Mesodermal cell (in vitro differentiated cells): ENCODE measurements at regions not wholly inside any gene's neighbourhood (a gene's known extent, or its start where the extent isn't known, plus 50 kb on each side); places are given as distances from the start of the nearest gene placed in this dataset.

Experiments
- H3K27ac ChIP-seq: 2 replicates; pipeline ENCODE4 v1.7.0; 2013; ENCODE audit warnings: mild to moderate bottlenecking, low read depth, low read length, moderate library complexity; ENCODE audit not compliant: severe bottlenecking
- H3K36me3 ChIP-seq: 2 replicates; pipeline ENCODE4 v1.7.1; 2013; ENCODE audit warnings: mild to moderate bottlenecking, low read length, moderate library complexity; ENCODE audit not compliant: control insufficient read depth, insufficient read depth
- H3K4me1 ChIP-seq: one replicate; pipeline ENCODE4 v1.7.1; 2013; ENCODE audit warnings: mild to moderate bottlenecking, low read length; ENCODE audit not compliant: insufficient read depth, control insufficient read depth, poor library complexity, severe bottlenecking
- H3K4me3 ChIP-seq: 2 replicates; pipeline ENCODE4 v1.7.0; 2013; ENCODE audit warnings: low read length, control low read depth, mild to moderate bottlenecking; ENCODE audit not compliant: insufficient read depth, poor library complexity, severe bottlenecking; ENCODE audit errors: extremely low read depth
- H3K9me3 ChIP-seq: 2 replicates; pipeline ENCODE4 v1.7.1; 2013; ENCODE audit warnings: mild to moderate bottlenecking, low read length, moderate library complexity; ENCODE audit not compliant: control insufficient read depth
- WGBS, 2 experiments: methylation state at CpG; one replicate each; pipeline ENCODE4 v1.1.5; 2013; ENCODE audit warnings: missing lambda C conversion rate in 2 of 2; ENCODE audit not compliant: insufficient coverage in 2 of 2; 5-methylcytosine and 5-hydroxymethylcytosine counted together

DNA sequence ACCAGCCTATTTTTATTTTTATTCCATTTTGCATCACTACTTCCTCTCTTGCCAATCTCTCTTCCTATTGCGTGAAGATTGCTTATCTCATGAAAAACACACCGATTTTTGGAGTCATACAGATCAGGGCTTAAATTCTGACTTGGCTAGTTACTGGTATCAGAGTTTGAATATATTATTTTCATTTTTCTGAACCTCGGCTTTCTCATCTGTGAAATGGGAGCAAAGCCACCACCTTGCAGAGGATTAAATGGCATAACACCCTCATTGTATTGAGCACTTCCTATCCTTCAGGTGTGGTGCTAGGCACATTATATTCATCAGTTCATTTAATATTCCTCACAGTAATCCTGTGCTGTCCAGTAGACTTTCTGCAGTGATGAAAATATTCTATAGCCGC is 208.8 kb downstream of the HAPSTR1 start:
- H3K36me3 ChIP-seq = no peaks in the 10 kb centered on the region
- no peak overlapping the region for H3K27ac ChIP-seq
- H3K4me1 ChIP-seq = no peaks in the 10 kb centered on the region
- WGBS, 2 experiments = 93% methylated on average over 2 of the region's 4 CpGs; no CpG with 5 or more reads in 1 of the 2 experiments
- no peaks in the 10 kb centered on the region for H3K9me3 ChIP-seq
- no peak overlapping the region for H3K4me3 ChIP-seq

GRCh38 chr16:9302072-9302471 is 210.6 kb downstream of the HAPSTR1 start:
- Histone ChIP-seq H3K9me3 (no peaks in the 10 kb centered on the region), H3K36me3 (no peaks in the 10 kb centered on the region), H3K27ac (no peak overlapping the region), H3K4me3 (no peak overlapping the region), H3K4me1 (no peaks in the 10 kb centered on the region)
- WGBS, 2 experiments = 85 to 91% methylated on average over 4 to 6 of the region's 6 CpGs

GRCh38 chr16:9306753-9307152 is 215.3 kb downstream of the HAPSTR1 start:
- H3K9me3 ChIP-seq = no peaks in the 10 kb centered on the region
- no peak overlapping the region for H3K4me3 ChIP-seq
- WGBS, 2 experiments = 71 to 90% methylated on average over 1 of the region's 3 CpGs
- H3K4me1 ChIP-seq = no peaks in the 10 kb centered on the region
- H3K27ac ChIP-seq = no peak overlapping the region
- no peaks in the 10 kb centered on the region for H3K36me3 ChIP-seq

GRCh38 chr16:9307446-9307845 is 216.0 kb downstream of the HAPSTR1 start:
- Histone ChIP-seq H3K9me3 (no peaks in the 10 kb centered on the region), H3K36me3 (no peaks in the 10 kb centered on the region), H3K27ac (no peak overlapping the region), H3K4me3 (no peak overlapping the region), H3K4me1 (no peaks in the 10 kb centered on the region)
- 70% methylated on average over 2 of the region's 4 CpGs; no CpG with 5 or more reads in 1 of the 2 experiments for WGBS, 2 experiments

GRCh38 chr16:9308356-9308801 is 216.9 kb downstream of the HAPSTR1 start:
- no peak overlapping the region for H3K27ac ChIP-seq

GRCh38 chr16:9308850-9309249 is 217.4 kb downstream of the HAPSTR1 start:
- Histone ChIP-seq H3K4me3 (no peak overlapping the region), H3K36me3 (no peaks in the 10 kb centered on the region), H3K9me3 (no peaks in the 10 kb centered on the region), H3K4me1 (no peaks in the 10 kb centered on the region), H3K27ac (peak overlapping the region; percentile 17)
- 85 to 94% methylated on average over 4 to 5 of the region's 6 CpGs for WGBS, 2 experiments

More at GRCh38 chr16:9308356-9308801, 216.9 kb downstream of the HAPSTR1 start:
- WGBS, 2 experiments = 89 to 92% methylated on average over 3 to 5 of the region's 8 CpGs
- H3K36me3 ChIP-seq = no peaks in the 10 kb centered on the region
- H3K9me3 ChIP-seq = no peaks in the 10 kb centered on the region
- H3K4me3 ChIP-seq = no peak overlapping the region
- H3K4me1 ChIP-seq = no peaks in the 10 kb centered on the region

- H3K27ac ChIP-seq = no peak overlapping the region
- H3K4me1 ChIP-seq = no peaks in the 10 kb centered on the region
- no peaks in the 10 kb centered on the region for H3K9me3 ChIP-seq
- no peak overlapping the region for H3K4me3 ChIP-seq
- 94% methylated on average over 2 of the region's 2 CpGs; no CpG with 5 or more reads in 1 of the 2 experiments for WGBS, 2 experiments
- no peaks in the 10 kb centered on the region for H3K36me3 ChIP-seq
Measured at GRCh38 chr16:9309844-9310243, 218.4 kb downstream of the HAPSTR1 start.

DNA sequence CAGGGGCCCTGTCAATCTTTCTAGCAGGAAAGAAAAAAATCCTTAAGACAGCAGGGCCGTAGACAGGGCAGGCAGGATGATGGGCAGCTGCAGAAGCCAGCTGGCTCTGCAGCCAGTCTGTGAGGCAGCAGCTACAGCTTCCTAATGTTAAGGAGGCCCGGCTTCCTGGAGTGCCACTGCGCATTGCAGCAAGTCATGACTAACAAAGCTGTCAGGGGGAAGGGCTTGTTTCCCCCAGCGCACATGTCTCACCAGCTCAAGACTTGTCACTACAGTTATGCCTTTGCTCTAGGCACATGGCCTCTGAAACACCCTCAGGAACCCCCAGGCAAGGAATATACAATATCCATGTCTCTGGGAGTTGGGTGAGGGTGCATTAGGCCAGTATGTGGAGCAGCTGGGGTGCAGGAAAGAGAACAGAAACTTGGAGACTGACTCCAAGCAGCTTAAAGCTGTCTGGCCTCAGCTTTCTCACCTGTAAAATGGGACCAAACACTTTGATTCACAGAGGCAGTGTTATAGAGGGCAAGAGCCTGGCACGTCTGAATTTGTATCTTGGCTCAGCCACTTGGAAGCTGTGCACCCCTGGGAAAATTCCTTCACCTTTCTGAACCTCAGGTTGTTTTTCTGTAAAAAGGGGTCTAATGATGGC is 220.0 kb downstream of the HAPSTR1 start:
- 12 to 29% methylated on average over 4 of the region's 5 CpGs for WGBS, 2 experiments
- Histone ChIP-seq H3K9me3 (peaks cover 6% of the 10 kb centered on the region), H3K4me1 (no peaks in the 10 kb centered on the region), H3K4me3 (no peak overlapping the region), H3K36me3 (no peaks in the 10 kb centered on the region), H3K27ac (no peak overlapping the region)

- H3K27ac ChIP-seq = no peak overlapping the region
- no peaks in the 10 kb centered on the region for H3K36me3 ChIP-seq
- no peaks in the 10 kb centered on the region for H3K4me1 ChIP-seq
- H3K4me3 ChIP-seq = no peak overlapping the region
- H3K9me3 ChIP-seq = peaks cover 6% of the 10 kb centered on the region
Measured at GRCh38 chr16:9316008-9316407, 224.6 kb downstream of the HAPSTR1 start.

- Histone ChIP-seq H3K36me3 (no peaks in the 10 kb centered on the region), H3K27ac (no peak overlapping the region), H3K4me1 (no peaks in the 10 kb centered on the region), H3K4me3 (no peak overlapping the region), H3K9me3 (peaks cover 6% of the 10 kb centered on the region)
- WGBS, 2 experiments = 88 to 92% methylated on average over 1 to 2 of the region's 2 CpGs
Measured at GRCh38 chr16:9316615-9317014, 225.2 kb downstream of the HAPSTR1 start.

DNA sequence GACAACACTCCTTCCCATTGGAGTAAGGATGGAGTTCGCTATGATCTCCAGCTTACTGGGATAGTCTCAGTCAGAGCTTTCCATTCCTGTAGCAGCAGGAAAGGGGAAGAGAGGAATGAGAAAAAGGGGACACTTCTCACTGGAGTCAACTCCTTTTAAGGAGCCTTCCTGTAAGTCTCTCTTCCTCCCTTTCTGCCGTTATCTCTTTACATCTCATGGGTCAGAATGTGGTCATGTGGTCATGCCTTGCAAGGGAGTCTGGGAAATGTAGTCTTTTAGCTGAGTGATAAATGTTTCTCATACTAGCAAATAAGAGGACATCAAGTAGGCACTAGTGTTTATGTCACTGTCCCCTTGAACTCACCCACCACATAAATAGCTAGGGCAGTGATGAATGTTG is 227.3 kb downstream of the HAPSTR1 start:
- Histone ChIP-seq H3K4me1 (no peaks in the 10 kb centered on the region), H3K4me3 (no peak overlapping the region), H3K36me3 (no peaks in the 10 kb centered on the region), H3K27ac (no peak overlapping the region), H3K9me3 (peaks cover 6% of the 10 kb centered on the region)
- no CpG with 5 or more reads among the region's 2 CpGs for WGBS, 2 experiments
